ENCODE measurements at regions not wholly inside any gene's neighbourhood (a gene's known extent, or its start where the extent isn't known, plus 50 kb on each side); places are given as distances from the start of the nearest gene placed in this dataset.

DNA sequence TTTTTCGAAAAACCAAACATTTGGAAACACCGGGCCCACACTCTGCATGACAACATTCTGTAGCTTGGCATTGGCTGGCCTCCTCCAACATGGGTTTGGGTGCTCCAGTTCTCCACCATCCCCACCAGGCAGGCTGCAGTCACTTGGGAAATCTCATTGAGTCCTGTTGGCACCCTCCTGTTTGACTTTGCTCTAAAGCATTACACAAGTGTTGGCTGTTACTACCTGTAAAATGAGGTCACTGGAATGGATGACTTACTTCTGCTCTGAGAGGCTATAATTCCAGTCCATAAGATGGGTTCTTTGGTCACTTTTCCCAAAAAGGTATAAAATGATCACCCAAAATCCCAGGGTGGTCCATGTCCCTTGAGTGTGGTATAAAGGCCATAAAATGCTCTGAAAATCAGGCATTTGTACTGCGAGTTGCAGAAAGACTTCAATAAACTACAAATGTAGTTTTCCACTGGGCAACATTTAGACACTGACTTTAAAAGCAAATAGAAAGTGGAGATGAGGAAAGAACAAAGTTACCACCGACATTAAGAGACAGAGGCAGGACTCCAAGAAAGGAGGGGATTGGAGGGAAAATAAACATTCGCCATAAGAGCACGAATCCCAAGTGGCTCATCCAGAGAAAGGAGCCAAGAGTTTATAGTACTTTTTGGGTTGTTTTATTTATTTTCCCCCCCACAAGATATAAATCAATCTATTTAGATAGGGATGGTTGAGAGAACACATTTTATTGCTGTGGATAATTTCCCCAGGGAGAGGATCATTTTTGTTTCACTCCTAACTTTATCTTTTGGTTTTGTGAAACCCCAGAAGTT is 295.1 kb downstream of the TLE1 start:
- no peak for DNase-seq (ENCODE audit: low spot score)
- TF ChIP-seq, protein P1, sequence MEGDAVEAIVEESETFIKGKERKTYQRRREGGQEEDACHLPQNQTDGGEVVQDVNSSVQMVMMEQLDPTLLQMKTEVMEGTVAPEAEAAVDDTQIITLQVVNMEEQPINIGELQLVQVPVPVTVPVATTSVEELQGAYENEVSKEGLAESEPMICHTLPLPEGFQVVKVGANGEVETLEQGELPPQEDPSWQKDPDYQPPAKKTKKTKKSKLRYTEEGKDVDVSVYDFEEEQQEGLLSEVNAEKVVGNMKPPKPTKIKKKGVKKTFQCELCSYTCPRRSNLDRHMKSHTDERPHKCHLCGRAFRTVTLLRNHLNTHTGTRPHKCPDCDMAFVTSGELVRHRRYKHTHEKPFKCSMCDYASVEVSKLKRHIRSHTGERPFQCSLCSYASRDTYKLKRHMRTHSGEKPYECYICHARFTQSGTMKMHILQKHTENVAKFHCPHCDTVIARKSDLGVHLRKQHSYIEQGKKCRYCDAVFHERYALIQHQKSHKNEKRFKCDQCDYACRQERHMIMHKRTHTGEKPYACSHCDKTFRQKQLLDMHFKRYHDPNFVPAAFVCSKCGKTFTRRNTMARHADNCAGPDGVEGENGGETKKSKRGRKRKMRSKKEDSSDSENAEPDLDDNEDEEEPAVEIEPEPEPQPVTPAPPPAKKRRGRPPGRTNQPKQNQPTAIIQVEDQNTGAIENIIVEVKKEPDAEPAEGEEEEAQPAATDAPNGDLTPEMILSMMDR (IDR thresholded peaks at IDR 0.05; ENCODE audit: borderline replicate concordance, control extremely low read depth, extremely low read depth, insufficient read depth, missing control alignments): no peak
- in situ Hi-C loops (cut with MboI; ENCODE audit: low sequenced_read_pairs, unreplicated experiment): no loop called here

DNA sequence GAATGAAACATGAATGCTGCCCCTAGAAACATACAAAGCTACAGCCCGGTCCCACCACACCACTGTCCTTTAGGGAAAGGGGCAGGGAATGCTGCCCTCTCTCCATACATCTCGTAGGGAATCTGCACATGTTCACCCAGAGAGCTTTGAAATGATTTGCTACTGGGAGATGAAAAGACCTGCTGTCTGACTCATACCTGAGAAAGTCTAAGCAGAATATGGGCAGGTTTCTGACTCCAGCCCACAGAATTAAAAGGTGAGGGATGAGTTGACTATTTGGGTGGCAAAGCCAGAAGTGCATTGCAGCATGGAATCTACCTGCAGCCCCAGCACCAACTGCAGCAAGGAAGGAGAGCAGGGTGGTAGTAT is 297.9 kb downstream of the TLE1 start:
- in situ Hi-C loops (cut with MboI; ENCODE audit: low sequenced_read_pairs, unreplicated experiment): no loop called here
- no peak for DNase-seq (ENCODE audit: low spot score)
- TF ChIP-seq, protein P1 (IDR thresholded peaks at IDR 0.05; ENCODE audit: borderline replicate concordance, control extremely low read depth, extremely low read depth, insufficient read depth, missing control alignments): no peak

- TF ChIP-seq, protein P1 (IDR thresholded peaks at IDR 0.05; ENCODE audit: borderline replicate concordance, control extremely low read depth, extremely low read depth, insufficient read depth, missing control alignments): no peak
- in situ Hi-C loops (cut with MboI; ENCODE audit: low sequenced_read_pairs, unreplicated experiment): no loop called here
- DNase-seq (ENCODE audit: low spot score): no peak
These were observed 298.4 kb downstream of the TLE1 start for GRCh38 chr9:81390792-81391456.

- TF ChIP-seq, protein P1 (IDR thresholded peaks at IDR 0.05; ENCODE audit: borderline replicate concordance, control extremely low read depth, extremely low read depth, insufficient read depth, missing control alignments): no peak
- DNase-seq (ENCODE audit: low spot score): no peak
- in situ Hi-C loops (cut with MboI; ENCODE audit: low sequenced_read_pairs, unreplicated experiment): no loop called here
These were observed 299.8 kb downstream of the TLE1 start for GRCh38 chr9:81389569-81389993.

DNA sequence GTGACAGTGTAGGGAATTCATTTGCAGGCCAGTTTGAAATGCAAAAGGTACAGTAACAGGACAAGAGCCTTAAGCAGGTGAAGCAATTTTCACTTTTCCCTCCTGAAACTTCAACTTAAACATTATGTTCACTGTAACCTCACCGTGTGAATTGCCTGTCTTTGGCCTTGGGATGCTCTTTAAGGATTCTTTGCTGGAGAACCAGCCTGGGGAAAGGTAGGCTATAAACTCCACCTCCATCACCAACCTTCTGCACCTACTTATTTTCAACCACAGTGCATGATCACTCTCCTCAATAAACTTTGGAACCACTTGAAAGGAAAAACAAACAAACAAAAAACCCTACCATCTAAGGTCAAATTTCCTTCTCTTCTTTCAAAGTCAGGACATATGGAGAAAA is 300.5 kb downstream of the TLE1 start:
- TF ChIP-seq, protein P1 (IDR thresholded peaks at IDR 0.05; ENCODE audit: borderline replicate concordance, control extremely low read depth, extremely low read depth, insufficient read depth, missing control alignments): no peak
- DNase-seq (ENCODE audit: low spot score): no peak
- in situ Hi-C loops (cut with MboI; ENCODE audit: low sequenced_read_pairs, unreplicated experiment): no loop called here

- DNase-seq (ENCODE audit: low spot score): no peak
- in situ Hi-C loops (cut with MboI; ENCODE audit: low sequenced_read_pairs, unreplicated experiment): no loop called here
- TF ChIP-seq, protein P1 (IDR thresholded peaks at IDR 0.05; ENCODE audit: borderline replicate concordance, control extremely low read depth, extremely low read depth, insufficient read depth, missing control alignments): no peak
These were observed 301.8 kb downstream of the TLE1 start for GRCh38 chr9:81387360-81388106.

Data from GM13976 (cell line).